ENCODE measurements at regions not wholly inside any gene's neighbourhood (a gene's known extent, or its start where the extent isn't known, plus 50 kb on each side); places are given as distances from the start of the nearest gene placed in this dataset.
A peak's percentile ranks its signal among the peaks of the same experiment; 100 is the strongest.

DNA sequence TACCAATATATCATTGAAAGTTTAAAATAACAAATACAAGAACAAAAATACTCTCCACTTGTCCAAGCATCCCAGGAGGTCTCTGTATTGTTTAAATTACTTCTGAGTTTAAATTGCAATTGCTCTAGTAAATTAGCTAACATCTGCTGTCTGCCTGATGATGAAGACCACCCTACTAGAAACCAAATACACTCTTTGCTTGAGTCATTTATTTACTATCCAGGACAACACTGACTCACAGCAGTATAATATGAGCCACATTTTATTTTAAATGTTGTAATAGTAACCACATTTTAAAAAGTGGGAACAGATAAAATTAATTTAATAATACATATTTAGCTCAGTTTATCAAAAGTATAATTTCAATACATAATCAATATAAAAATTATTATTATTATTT lies 62.9 kb upstream of the EEA1 start:
- Histone ChIP-seq H3K36me3 (ENCODE audit: control insufficient read depth, insufficient read depth, low read length) (no peaks in the 10 kb centered on the region), H3K27me3 (ENCODE audit: control insufficient read depth, insufficient read depth, low read length) (no peaks in the 10 kb centered on the region), H3K4me3 (ENCODE audit: low read depth, low read length) (no peak overlapping the region)
- FAIRE-seq (no peak), DNase-seq (ENCODE audit: low read depth) (peak; percentile 41)
- TF ChIP-seq, protein P1, sequence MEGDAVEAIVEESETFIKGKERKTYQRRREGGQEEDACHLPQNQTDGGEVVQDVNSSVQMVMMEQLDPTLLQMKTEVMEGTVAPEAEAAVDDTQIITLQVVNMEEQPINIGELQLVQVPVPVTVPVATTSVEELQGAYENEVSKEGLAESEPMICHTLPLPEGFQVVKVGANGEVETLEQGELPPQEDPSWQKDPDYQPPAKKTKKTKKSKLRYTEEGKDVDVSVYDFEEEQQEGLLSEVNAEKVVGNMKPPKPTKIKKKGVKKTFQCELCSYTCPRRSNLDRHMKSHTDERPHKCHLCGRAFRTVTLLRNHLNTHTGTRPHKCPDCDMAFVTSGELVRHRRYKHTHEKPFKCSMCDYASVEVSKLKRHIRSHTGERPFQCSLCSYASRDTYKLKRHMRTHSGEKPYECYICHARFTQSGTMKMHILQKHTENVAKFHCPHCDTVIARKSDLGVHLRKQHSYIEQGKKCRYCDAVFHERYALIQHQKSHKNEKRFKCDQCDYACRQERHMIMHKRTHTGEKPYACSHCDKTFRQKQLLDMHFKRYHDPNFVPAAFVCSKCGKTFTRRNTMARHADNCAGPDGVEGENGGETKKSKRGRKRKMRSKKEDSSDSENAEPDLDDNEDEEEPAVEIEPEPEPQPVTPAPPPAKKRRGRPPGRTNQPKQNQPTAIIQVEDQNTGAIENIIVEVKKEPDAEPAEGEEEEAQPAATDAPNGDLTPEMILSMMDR (IDR thresholded peaks at IDR 0.05; ENCODE audit: insufficient read depth, low read length, severe bottlenecking) = no peak

DNA sequence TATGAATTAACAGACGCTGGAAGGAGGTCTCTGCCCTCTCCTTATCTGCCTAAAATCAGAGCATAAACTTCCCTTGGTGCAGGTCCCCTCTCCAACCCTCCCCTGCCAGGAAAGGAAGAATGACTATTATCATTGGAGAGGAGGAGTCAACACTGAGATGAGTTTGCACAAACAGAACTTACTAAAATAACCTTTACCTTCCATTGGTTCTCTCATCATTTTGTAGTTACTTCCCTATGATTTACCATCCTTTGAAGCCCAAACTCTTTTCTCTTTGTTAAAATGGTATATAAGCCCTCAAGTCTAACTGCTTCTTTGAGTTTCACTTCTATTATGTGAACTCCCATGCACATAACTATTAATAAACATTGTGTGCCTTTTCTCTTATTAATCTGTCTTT lies 64.2 kb upstream of the EEA1 start:
- Histone ChIP-seq H3K36me3 (ENCODE audit: control insufficient read depth, insufficient read depth, low read length) (no peaks in the 10 kb centered on the region), H3K4me3 (ENCODE audit: low read depth, low read length) (no peak overlapping the region), H3K27me3 (ENCODE audit: control insufficient read depth, insufficient read depth, low read length) (no peaks in the 10 kb centered on the region)
- FAIRE-seq (no peak), DNase-seq (ENCODE audit: low read depth) (no peak)
- TF ChIP-seq, protein P1 (IDR thresholded peaks at IDR 0.05; ENCODE audit: insufficient read depth, low read length, severe bottlenecking) = no peak

DNA sequence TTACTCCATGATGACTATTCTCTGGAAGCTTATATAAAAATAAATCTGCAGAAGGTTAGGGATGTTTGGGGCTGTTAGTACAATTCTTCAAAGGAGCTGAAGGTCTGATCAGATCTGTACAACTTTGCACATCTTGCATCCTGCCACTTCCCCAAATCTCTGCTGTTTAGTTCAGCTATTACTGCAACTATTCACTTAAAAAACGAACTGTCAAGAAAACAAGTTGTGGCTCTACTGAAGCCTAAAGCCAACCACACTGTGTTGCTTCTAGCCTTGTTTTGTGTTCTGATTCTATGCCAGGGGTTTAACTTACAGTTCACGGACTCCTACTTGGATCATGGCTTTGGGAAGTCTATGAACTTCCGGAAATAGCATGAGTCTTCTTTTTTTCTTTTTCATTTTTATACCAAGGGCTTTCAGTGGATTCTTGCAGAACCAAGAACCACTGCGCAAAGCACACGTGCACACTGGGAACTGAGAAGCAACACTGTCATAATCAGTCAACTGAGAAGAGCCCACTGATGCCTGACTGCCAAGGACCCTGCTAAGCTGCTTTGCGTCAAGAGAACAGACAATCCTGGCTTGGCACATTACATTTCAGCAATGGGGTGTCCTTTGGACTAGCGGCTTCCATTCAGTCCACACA lies 66.3 kb upstream of the EEA1 start:
- Histone ChIP-seq H3K4me3 (ENCODE audit: low read depth, low read length) (no peak overlapping the region), H3K27me3 (ENCODE audit: control insufficient read depth, insufficient read depth, low read length) (no peaks in the 10 kb centered on the region), H3K36me3 (ENCODE audit: control insufficient read depth, insufficient read depth, low read length) (no peaks in the 10 kb centered on the region)
- no peak for FAIRE-seq
- DNase-seq (ENCODE audit: low read depth) = no peak
- TF ChIP-seq, protein P1 (IDR thresholded peaks at IDR 0.05; ENCODE audit: insufficient read depth, low read length, severe bottlenecking) = no peak

DNA sequence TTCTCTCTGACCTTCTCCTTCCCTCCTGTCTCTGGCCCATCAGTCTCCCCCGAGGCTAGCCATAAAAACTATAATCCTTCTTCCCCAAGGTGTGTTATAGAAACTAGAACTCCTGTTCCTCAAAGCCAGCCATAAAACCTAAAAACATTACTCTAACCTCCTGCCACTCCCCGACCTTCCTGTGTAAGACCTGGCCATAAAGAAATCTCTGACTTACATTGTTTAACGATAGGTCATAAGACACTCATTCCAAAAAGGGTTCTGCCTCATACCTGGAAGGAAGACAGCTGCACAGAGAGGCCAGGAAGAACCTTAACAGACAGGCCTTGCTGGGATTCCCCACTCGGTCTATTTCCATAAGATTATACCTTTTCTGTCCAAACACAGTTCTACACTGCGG lies 70.9 kb upstream of the EEA1 start:
- peak; percentile 64 for DNase-seq (ENCODE audit: low read depth)
- no peak for FAIRE-seq

DNA sequence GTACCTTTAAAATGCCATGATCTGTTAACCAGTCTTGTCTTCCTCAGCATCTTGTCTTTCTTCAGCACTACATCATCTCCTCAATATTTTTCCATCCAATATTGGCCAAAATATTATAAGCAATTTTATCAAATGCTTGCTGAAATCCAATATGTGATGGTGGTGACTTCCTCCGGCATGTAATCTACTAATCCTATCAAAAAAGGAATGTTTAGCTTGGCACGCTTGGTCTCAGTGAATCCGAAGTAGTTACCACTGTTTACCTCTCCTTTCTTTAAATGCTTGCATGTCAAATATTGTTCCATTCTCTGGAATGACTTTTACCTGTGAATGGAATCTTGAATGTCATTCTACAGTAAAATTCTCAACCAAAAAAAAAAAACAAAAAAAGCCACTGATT lies 72.3 kb upstream of the EEA1 start:
- H3K36me3 ChIP-seq (ENCODE audit: control insufficient read depth, insufficient read depth, low read length) = no peaks in the 10 kb centered on the region
- TF ChIP-seq, protein P1 (IDR thresholded peaks at IDR 0.05; ENCODE audit: insufficient read depth, low read length, severe bottlenecking) = no peak
- FAIRE-seq (no peak), DNase-seq (ENCODE audit: low read depth) (no peak)
- no peak overlapping the region for H3K4me3 ChIP-seq (ENCODE audit: low read depth, low read length)
- no peaks in the 10 kb centered on the region for H3K27me3 ChIP-seq (ENCODE audit: control insufficient read depth, insufficient read depth, low read length)

More for the DNA sequence above, 70.9 kb upstream of the EEA1 start:
- no peaks in the 10 kb centered on the region for H3K36me3 ChIP-seq (ENCODE audit: control insufficient read depth, insufficient read depth, low read length)
- no peak overlapping the region for H3K4me3 ChIP-seq (ENCODE audit: low read depth, low read length)
- no peaks in the 10 kb centered on the region for H3K27me3 ChIP-seq (ENCODE audit: control insufficient read depth, insufficient read depth, low read length)
- TF ChIP-seq, protein P1 (IDR thresholded peaks at IDR 0.05; ENCODE audit: insufficient read depth, low read length, severe bottlenecking) = no peak
